ENCODE measurements at regions not wholly inside any gene's neighbourhood (a gene's known extent, or its start where the extent isn't known, plus 50 kb on each side); places are given as distances from the start of the nearest gene placed in this dataset.

GRCh38 chr11:28384418-28384817 is 276.2 kb downstream of the METTL15 start:
- TF ChIP-seq, protein P1, sequence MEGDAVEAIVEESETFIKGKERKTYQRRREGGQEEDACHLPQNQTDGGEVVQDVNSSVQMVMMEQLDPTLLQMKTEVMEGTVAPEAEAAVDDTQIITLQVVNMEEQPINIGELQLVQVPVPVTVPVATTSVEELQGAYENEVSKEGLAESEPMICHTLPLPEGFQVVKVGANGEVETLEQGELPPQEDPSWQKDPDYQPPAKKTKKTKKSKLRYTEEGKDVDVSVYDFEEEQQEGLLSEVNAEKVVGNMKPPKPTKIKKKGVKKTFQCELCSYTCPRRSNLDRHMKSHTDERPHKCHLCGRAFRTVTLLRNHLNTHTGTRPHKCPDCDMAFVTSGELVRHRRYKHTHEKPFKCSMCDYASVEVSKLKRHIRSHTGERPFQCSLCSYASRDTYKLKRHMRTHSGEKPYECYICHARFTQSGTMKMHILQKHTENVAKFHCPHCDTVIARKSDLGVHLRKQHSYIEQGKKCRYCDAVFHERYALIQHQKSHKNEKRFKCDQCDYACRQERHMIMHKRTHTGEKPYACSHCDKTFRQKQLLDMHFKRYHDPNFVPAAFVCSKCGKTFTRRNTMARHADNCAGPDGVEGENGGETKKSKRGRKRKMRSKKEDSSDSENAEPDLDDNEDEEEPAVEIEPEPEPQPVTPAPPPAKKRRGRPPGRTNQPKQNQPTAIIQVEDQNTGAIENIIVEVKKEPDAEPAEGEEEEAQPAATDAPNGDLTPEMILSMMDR (IDR thresholded peaks at IDR 0.05) = no peak
- no peak for TF ChIP-seq POLR2A (IDR thresholded peaks at IDR 0.05)

Measured in thyroid gland (tissue), 4 donors.